C4-2B (cell line): ENCODE measurements at regions not wholly inside any gene's neighbourhood (a gene's known extent, or its start where the extent isn't known, plus 50 kb on each side); places are given as distances from the start of the nearest gene placed in this dataset.

Experiments used
- H3K27ac ChIP-seq: fragments of 450-650 bp; 2 replicates; pipeline ENCODE4 v1.5.1; 2017
- CTCF ChIP-seq: fragments of 450-650 bp; conservative IDR thresholded peaks from 2 replicates; pipeline ENCODE4 v1.5.1; 2017; ENCODE audit warnings: mild to moderate bottlenecking
- ZFX ChIP-seq: fragments of 450-650 bp; IDR thresholded peaks from 2 replicates; pipeline ENCODE4 v1.6.1; 2017

DNA sequence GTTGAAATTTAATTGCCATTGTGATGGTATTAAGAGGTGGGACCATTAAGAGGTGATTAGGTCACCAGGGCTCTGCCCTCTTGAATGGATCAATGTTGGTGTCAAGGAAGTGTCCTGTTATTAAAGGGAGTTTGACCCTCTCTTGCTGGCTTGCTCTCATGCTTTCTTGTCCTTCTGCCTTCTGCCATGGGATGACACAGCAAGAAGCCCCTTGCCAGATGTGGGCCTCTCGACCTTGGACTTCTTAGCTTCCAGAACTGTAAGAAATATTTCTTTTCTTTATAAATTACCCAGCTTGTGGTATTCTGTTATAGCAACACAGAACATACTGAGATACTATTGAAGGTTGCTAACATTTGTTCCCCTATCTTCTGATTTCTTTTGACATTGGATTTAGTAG lies 157.0 kb downstream of the MDFIC start:
- no peak overlapping the region for H3K27ac ChIP-seq
- no peak for TF ChIP-seq CTCF
- TF ChIP-seq ZFX = no peak

GRCh38 chr7:115078386-115078785 lies 156.5 kb downstream of the MDFIC start:
- TF ChIP-seq ZFX = no peak
- no peak for TF ChIP-seq CTCF

DNA sequence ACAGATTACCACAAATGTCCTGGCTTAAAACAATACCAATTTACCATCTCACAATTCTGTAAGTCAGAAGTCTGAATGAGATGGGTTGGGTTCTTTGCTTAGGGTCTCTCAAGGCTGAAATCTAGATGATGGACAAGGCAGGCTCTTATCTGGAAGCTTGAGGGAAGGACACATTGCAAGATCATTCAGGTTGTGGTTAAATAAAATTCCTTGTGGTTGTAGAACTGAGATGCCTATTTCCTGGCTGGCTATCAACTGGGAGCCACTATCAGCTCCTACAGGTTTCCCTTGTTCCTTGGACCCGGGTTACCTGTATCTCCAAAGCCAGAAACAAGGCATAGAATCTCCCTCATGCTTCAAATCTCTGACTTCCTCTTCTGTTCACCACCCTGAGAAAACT lies 148.4 kb downstream of the MDFIC start:
- TF ChIP-seq ZFX (no peak), CTCF (no peak)
- H3K27ac ChIP-seq = no peak overlapping the region

More at GRCh38 chr7:115078386-115078785, 156.5 kb downstream of the MDFIC start:
- no peak overlapping the region for H3K27ac ChIP-seq
